Mucosa of stomach (tissue), 1 donor: ENCODE measurements at regions not wholly inside any gene's neighbourhood (a gene's known extent, or its start where the extent isn't known, plus 50 kb on each side); places are given as distances from the start of the nearest gene placed in this dataset.

Experiments used
- H3K27me3 ChIP-seq: one replicate; pipeline ENCODE4 v1.7.0; 2013; ENCODE audit warnings: mild to moderate bottlenecking, low read length; ENCODE audit not compliant: control insufficient read depth, insufficient read depth
- H3K36me3 ChIP-seq: one replicate; pipeline ENCODE4 v1.7.0; 2013; ENCODE audit warnings: low read length; ENCODE audit not compliant: control insufficient read depth, insufficient read depth
- H3K4me1 ChIP-seq: one replicate; pipeline ENCODE4 v1.7.0; 2013; ENCODE audit warnings: mild to moderate bottlenecking, low read length; ENCODE audit not compliant: control insufficient read depth, insufficient read depth
- H3K4me3 ChIP-seq: one replicate; pipeline ENCODE4 v1.7.0; 2013; ENCODE audit warnings: low read length
- H3K9ac ChIP-seq: one replicate; pipeline ENCODE4 v1.7.0; 2013; ENCODE audit warnings: mild to moderate bottlenecking, low read length, moderate library complexity
- H3K9me3 ChIP-seq: one replicate; pipeline ENCODE4 v1.7.0; 2013; ENCODE audit warnings: mild to moderate bottlenecking, low read length, moderate library complexity; ENCODE audit not compliant: control insufficient read depth
- donor health status: Pancreatic carcinoma.

DNA sequence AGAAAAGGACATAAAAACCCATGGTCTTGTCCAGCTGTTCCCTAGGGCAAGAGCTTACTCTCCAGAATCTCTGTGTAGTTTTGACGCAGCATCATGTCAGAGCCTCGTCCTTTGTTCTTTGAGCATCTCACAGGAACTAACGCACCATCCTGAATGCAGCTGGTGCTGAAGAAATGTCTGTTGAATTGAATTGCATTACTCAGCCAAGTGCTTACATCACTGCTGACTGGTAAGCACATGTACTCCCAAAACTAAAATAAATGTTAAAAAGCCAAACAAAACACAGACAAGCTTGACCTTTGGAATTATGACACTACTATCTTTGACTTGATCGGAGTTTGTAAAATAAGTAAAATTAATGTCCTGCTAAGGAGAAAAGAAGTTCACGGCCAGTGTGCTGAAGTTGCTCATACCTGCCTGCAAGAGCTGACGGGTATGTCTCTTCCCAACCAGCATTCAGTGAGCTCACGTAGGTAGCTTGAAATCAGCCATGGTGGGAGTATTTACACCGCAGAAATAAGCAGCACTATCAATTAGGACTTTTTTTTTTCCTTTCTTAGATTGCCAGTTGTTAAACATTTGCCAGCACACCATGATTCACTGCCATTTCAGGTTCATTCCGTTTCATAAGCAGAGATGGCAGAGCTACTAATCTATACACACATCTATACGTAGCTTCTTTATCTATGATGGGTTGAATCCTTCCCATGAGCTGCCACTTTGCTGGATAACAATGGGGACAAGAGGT, 310.6 kb upstream of the MSX2 start:
- no peaks in the 10 kb centered on the region for H3K4me1 ChIP-seq
- no peaks in the 10 kb centered on the region for H3K36me3 ChIP-seq
- no peak overlapping the region for H3K4me3 ChIP-seq

DNA sequence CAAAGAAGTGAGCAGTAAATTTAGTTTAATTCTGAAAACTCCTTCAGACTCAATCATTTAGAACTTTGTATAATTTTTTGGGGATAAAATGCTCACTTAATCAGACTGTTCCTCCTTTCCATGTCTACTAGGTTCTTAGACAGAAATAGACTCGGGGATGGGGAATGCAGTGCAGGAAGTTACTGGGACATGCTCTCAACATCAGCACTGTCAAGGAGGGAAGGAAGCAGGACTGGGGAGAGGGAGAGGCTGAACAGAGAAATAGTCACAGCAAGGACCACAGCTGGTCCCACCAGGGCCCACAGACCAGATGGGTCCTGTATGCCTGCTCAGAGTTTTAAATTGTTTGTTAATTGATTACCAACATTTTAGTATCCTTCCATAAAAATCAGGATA, 310.1 kb upstream of the MSX2 start:
- Histone ChIP-seq H3K4me1 (peaks cover 4% of the 10 kb centered on the region), H3K27me3 (no peaks in the 10 kb centered on the region), H3K36me3 (no peaks in the 10 kb centered on the region), H3K9me3 (no peaks in the 10 kb centered on the region), H3K9ac (no peak overlapping the region), H3K4me3 (no peak overlapping the region)

More for the DNA sequence above, 310.6 kb upstream of the MSX2 start:
- H3K9ac ChIP-seq, result no peak overlapping the region
- no peaks in the 10 kb centered on the region for H3K9me3 ChIP-seq
- no peaks in the 10 kb centered on the region for H3K27me3 ChIP-seq

DNA sequence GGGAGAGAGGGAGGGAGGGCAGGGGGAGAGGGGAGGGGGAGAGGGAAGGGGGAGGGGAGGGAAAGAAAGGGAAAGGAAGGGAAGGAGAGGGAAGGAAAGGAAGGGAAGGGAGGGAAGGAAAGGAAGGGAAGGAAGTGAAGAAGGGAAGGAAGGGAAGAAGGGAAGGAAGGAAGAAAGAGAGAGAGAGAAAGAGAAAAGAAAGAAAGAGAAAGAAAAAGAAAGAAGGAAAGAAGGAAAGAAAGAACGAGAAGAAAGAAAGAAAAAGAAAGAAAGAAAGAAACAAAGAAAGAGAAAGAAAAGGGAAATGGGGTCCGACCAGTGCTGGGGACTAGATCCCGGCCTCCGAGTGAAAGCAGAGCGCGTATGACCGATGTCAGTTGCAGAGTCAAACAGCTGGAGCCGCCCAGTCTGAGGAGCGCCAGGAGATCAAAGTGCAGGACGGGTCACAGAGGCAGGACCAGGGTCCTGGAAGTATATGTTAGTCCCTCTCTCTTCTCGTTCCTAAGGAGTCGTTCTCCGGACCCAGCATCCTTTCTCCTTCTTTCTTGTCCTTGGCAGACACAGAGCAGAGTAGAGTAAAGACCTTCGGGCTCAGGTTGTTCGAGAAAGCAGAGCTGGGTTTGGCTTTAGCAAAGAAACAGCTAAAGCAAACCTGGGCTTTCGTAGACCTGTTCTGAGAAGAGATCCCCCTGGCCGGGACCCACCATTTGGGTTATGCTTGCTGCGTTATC, 305.4 kb upstream of the MSX2 start:
- H3K36me3 ChIP-seq, result no peaks in the 10 kb centered on the region
- H3K9me3 ChIP-seq, result no peaks in the 10 kb centered on the region
- H3K4me1 ChIP-seq, result peaks cover 10% of the 10 kb centered on the region
- H3K27me3 ChIP-seq, result no peaks in the 10 kb centered on the region
- no peak overlapping the region for H3K9ac ChIP-seq
- no peak overlapping the region for H3K4me3 ChIP-seq

DNA sequence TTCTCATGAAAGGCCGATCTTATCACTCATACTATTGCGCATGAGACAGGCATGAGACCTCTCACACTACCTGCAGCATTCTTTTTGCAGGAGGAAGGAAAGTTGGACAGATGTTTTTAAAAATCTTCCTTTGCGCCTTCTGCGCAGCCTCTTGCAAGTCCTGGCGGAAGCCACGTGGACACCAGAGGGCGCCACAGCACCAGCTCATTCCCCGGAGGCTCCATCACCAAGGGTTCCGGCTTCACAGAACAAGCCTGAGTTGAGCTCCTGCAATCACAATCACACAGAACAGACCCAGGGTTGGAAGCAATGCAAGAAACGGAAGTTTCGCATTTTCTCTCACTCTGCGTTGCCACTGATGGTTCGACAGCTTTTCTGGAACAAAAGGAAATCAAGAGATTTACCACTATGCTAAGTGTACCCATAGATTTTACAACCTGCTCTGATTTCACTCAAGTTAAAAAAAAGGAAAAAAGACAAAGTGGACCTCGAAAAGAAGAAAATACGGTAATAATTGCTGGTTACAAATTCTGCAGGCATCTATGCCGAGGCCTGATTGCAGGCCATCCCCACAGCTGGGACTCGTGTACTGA, 304.7 kb upstream of the MSX2 start:
- Histone ChIP-seq H3K9ac (no peak overlapping the region), H3K4me1 (peaks cover 15% of the 10 kb centered on the region), H3K4me3 (no peak overlapping the region), H3K27me3 (no peaks in the 10 kb centered on the region), H3K9me3 (no peaks in the 10 kb centered on the region), H3K36me3 (no peaks in the 10 kb centered on the region)

DNA sequence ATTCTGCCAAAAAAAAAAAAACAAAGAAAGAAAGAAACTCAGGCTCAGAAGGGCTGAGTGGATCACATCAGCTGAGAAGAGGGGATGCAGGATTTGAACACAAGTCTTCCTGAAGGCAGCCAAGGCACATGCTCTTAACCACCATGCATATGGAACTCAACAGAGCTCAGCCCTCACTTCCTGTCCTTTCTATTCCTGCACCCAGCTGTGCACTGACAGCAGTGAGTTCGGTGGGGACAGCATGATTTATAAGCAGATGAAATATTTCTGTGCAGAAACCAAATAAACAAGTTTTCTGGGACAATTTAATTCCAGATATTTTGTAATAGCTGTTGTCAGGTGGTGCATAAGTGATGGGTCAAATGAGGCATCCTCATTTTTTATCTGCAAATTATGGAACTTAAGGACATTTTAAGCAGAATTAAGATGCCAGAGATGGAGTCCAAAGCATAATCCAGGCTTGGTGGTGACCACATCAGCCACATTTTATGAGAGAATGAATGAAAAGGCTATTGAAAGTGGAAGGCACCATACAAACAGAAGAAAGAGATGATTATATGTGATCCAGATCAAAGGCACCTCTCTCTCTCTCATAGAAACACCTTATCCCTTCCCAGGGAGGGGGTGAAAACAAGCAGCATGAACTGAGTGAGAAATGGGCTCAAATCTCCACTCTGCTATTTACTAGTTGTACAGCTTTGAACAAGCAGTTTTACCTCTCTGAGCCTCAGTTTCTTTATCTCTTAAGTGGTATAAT, 303.6 kb upstream of the MSX2 start:
- Histone ChIP-seq H3K36me3 (no peaks in the 10 kb centered on the region), H3K27me3 (no peaks in the 10 kb centered on the region), H3K9ac (no peak overlapping the region), H3K9me3 (no peaks in the 10 kb centered on the region), H3K4me1 (peaks cover 27% of the 10 kb centered on the region), H3K4me3 (no peak overlapping the region)

DNA sequence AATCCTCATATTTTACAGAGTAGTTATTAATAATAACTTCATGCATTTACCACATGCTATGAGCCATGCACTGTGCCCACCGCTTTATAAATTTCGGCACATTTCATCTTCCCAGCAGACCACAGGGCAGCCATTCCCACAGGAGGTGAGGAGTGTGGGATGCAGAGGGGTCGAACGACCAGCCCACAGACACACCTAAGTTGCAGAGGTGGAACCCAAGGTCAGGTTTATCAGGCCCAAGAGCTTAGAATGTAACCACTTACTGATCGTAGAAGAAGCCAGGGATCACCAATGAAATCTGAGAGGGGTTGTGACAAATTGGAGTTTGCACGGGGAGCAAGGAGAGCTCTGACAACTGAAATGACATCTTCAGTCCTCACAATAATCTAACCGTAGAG, 303.0 kb upstream of the MSX2 start:
- H3K36me3 ChIP-seq, result no peaks in the 10 kb centered on the region
- H3K4me3 ChIP-seq, result no peak overlapping the region
- peaks cover 32% of the 10 kb centered on the region for H3K4me1 ChIP-seq
- H3K27me3 ChIP-seq, result no peaks in the 10 kb centered on the region
- H3K9me3 ChIP-seq, result no peaks in the 10 kb centered on the region
- no peak overlapping the region for H3K9ac ChIP-seq

DNA sequence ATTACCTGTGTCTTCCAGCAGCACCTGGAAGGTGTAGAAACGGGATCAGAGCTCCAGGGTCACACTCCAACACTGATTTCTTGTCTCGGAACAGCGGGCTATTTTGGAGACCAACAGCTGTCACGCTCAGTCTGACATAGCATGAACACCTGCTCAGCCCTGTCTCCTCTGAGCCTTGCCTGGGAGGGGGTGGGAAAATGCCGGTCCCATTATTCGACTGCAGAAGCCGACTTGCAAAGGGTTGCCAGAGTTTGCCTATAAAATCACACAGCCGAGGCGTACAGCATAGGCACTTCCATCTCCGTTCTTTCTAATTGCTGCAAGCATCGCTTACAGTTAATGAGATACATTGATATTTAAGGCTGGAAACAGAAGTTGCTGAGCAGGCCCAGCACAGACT, 300.8 kb upstream of the MSX2 start:
- Histone ChIP-seq H3K4me3 (no peak overlapping the region), H3K36me3 (no peaks in the 10 kb centered on the region), H3K9me3 (no peaks in the 10 kb centered on the region), H3K4me1 (peaks cover 46% of the 10 kb centered on the region), H3K27me3 (no peaks in the 10 kb centered on the region), H3K9ac (no peak overlapping the region)

DNA sequence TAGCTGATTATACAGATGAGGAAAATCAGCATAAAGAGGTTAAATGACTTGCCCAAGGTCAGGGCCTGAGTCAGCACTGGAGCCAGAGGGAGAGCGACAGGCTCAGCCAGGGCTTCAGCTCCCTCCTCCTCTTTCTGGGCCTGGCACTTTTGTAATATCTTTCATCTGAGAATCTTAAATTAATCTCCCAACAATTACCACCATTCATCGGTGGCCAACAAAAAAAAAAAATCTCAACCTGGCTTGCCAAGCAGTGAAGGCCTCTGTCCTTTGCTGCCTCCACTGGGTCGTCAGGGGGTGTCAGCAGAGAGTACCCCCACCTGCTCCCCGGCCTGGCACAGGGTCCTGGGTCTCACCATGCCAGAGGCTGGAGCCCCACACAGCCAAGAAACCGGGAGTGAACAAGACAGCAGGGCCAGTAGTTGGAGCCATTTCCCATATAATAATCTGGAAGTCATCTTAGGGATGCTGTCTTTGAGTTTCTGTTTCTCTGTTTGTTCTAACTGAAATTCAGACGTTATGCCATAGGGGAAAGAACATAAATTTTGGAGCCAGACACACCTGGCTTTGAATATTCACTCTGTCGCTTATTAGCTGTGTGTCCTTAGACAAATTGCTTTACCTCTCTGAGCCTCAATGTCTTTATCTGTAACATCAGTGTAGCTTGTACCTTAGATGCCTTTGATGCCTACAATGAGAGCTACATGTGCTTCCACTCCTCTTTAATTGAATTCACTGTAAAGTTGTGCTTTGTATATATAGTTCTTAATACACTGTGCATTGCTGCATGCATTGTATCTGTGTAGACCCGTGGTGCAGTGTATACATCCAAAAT, 299.9 kb upstream of the MSX2 start:
- no peaks in the 10 kb centered on the region for H3K27me3 ChIP-seq
- H3K4me1 ChIP-seq, result peaks cover 40% of the 10 kb centered on the region
- H3K36me3 ChIP-seq, result no peaks in the 10 kb centered on the region
- H3K4me3 ChIP-seq, result no peak overlapping the region
- H3K9me3 ChIP-seq, result no peaks in the 10 kb centered on the region
- H3K9ac ChIP-seq, result no peak overlapping the region

DNA sequence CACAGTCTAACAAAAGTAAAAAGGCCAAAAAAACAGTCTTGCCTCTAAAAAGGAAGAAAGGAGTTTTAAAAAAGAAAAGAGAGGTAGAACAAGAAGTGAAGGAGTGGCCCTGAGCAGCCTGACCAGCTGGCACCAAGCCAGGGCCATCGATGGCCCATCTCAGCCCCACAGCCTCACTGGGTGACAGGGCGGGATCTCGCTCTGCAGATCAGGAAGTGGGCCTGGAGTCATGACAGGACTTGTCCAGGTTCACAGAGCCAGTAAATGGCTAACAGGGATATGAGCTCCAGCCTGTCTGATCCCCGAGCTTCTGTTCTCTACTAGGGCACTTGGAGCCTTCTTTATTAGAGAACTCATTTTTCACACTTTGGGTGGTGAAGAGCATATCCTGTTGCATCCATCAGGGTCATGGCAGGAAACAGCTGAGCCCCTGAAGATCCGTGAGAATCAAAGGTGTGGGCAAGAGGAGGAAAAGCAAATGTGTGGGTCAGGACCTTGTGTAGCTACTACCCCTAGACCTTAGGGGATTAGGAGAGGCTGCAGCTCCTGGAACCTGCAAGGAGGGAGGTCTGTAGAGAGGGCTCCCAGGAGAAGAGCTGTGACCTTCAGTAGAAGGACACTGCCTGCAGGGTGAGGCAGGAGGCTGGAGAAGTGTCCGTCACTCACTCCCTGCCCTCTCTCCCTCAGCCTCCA, 299.0 kb upstream of the MSX2 start:
- peaks cover 36% of the 10 kb centered on the region for H3K4me1 ChIP-seq
- H3K9ac ChIP-seq, result no peak overlapping the region
- no peaks in the 10 kb centered on the region for H3K9me3 ChIP-seq
- no peaks in the 10 kb centered on the region for H3K36me3 ChIP-seq
- no peak overlapping the region for H3K4me3 ChIP-seq
- H3K27me3 ChIP-seq, result no peaks in the 10 kb centered on the region

DNA sequence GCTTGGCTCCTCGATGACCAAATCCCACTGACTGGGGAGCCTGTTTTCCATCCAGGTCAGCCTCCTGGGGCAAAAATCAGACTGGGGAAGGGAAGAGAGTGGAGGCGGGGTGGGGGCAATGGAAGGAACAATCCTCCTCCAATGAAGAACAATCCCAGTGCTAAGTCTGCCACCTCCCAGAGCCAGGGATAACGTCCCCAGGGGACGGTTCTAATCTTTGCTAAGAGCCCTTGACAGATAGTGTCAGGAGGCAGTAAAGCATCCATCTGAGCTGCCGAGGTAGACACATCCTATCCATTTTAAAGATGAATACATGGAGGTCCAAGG, 298.5 kb upstream of the MSX2 start:
- Histone ChIP-seq H3K4me1 (peaks cover 36% of the 10 kb centered on the region), H3K36me3 (no peaks in the 10 kb centered on the region), H3K9me3 (no peaks in the 10 kb centered on the region), H3K27me3 (no peaks in the 10 kb centered on the region), H3K9ac (no peak overlapping the region), H3K4me3 (no peak overlapping the region)

DNA sequence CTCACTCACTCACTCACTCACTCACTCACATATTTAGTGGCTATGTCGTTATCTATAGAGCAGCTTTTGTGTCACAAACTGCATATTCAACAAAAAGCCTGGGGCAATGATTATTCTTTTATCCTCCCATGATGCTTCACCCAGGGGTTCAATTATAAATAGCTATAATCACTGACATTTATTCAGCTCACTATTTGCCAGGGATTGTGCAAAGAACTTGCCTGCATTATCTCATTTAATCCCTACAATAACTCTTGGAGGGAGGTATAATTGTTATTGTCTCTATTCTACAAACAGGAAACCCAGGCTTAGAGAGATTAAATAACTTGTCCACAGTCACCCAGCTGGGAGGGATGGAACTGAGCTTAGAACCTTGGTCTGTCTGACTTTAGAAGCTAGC, 298.0 kb upstream of the MSX2 start:
- Histone ChIP-seq H3K4me1 (peaks cover 36% of the 10 kb centered on the region), H3K27me3 (no peaks in the 10 kb centered on the region), H3K9me3 (no peaks in the 10 kb centered on the region), H3K9ac (no peak overlapping the region), H3K4me3 (no peak overlapping the region), H3K36me3 (no peaks in the 10 kb centered on the region)
